Glutamatergic neuron (in vitro differentiated cells): ENCODE measurements at regions not wholly inside any gene's neighbourhood (a gene's known extent, or its start where the extent isn't known, plus 50 kb on each side); places are given as distances from the start of the nearest gene placed in this dataset.

Experiments used
- DNase-seq: peaks from one replicate; pipeline ENCODE4 v3.0.0; 2022
- H3K27ac Mint-ChIP-seq: one replicate; pipeline ENCODE4 v1.8.0; 2020; ENCODE audit warnings: mild to moderate bottlenecking, mixed read lengths, inconsistent platforms; ENCODE audit not compliant: unreplicated experiment
- H3K27me3 Mint-ChIP-seq: one replicate; pipeline ENCODE4 v1.8.0; 2020; ENCODE audit warnings: mild to moderate bottlenecking, moderate library complexity, mixed read lengths, inconsistent platforms; ENCODE audit not compliant: unreplicated experiment
- H3K36me3 Mint-ChIP-seq: one replicate; pipeline ENCODE4 v1.8.0; 2020; ENCODE audit warnings: mild to moderate bottlenecking, mixed read lengths, inconsistent platforms; ENCODE audit not compliant: unreplicated experiment
- H3K4me1 Mint-ChIP-seq: one replicate; pipeline ENCODE4 v1.8.0; 2020; ENCODE audit warnings: mild to moderate bottlenecking, low read depth, mixed read lengths, inconsistent platforms; ENCODE audit not compliant: unreplicated experiment
- H3K4me3 Mint-ChIP-seq: one replicate; pipeline ENCODE4 v1.8.0; 2020; ENCODE audit warnings: mild to moderate bottlenecking, mixed read lengths, inconsistent platforms; ENCODE audit not compliant: unreplicated experiment
- H3K9me3 Mint-ChIP-seq: one replicate; pipeline ENCODE4 v1.8.0; 2020; ENCODE audit warnings: mild to moderate bottlenecking, moderate library complexity, mixed read lengths, inconsistent platforms; ENCODE audit not compliant: unreplicated experiment
- CTCF ChIP-seq: fragments of 200-600 bp; sonication (generic); IDR thresholded peaks from one replicate; pipeline ENCODE4 v1.5.0; 2021; ENCODE audit not compliant: partially characterized antibody, unreplicated experiment

GRCh38 chr17:53387745-53388144 lies 435.0 kb upstream of the KIF2B start:
- H3K4me3 Mint-ChIP-seq: no peak overlapping the region
- H3K36me3 Mint-ChIP-seq: no peaks in the 10 kb centered on the region
- no peak for TF ChIP-seq CTCF
- peaks cover 9% of the 10 kb centered on the region for H3K4me1 Mint-ChIP-seq
- no peak for DNase-seq
- H3K27me3 Mint-ChIP-seq: no peaks in the 10 kb centered on the region
- no peaks in the 10 kb centered on the region for H3K9me3 Mint-ChIP-seq
- H3K27ac Mint-ChIP-seq: no peak overlapping the region

GRCh38 chr17:53353919-53354351 lies 468.8 kb upstream of the KIF2B start:
- DNase-seq: no peak
- Mint-ChIP-seq H3K36me3 (no peaks in the 10 kb centered on the region), H3K27ac (no peak overlapping the region), H3K4me1 (peaks cover 4% of the 10 kb centered on the region), H3K4me3 (no peak overlapping the region), H3K27me3 (peaks cover 2% of the 10 kb centered on the region), H3K9me3 (peaks cover 2% of the 10 kb centered on the region)
- no peak for TF ChIP-seq CTCF

- no peak overlapping the region for H3K4me3 Mint-ChIP-seq
- no peaks in the 10 kb centered on the region for H3K36me3 Mint-ChIP-seq
- no peak for TF ChIP-seq CTCF
- H3K27ac Mint-ChIP-seq: no peak overlapping the region
- no peak for DNase-seq
- H3K27me3 Mint-ChIP-seq: no peaks in the 10 kb centered on the region
- H3K9me3 Mint-ChIP-seq: no peaks in the 10 kb centered on the region
- no peaks in the 10 kb centered on the region for H3K4me1 Mint-ChIP-seq
Measured at GRCh38 chr17:53344778-53345177, 477.9 kb upstream of the KIF2B start.

- Mint-ChIP-seq H3K4me3 (no peak overlapping the region), H3K36me3 (no peaks in the 10 kb centered on the region), H3K9me3 (peaks cover 4% of the 10 kb centered on the region), H3K27ac (no peak overlapping the region), H3K27me3 (no peaks in the 10 kb centered on the region), H3K4me1 (no peaks in the 10 kb centered on the region)
- TF ChIP-seq CTCF: no peak
- no peak for DNase-seq
Measured at GRCh38 chr17:53336281-53336680, 486.4 kb upstream of the KIF2B start.

- Mint-ChIP-seq H3K36me3 (no peaks in the 10 kb centered on the region), H3K9me3 (peaks cover 4% of the 10 kb centered on the region), H3K27me3 (no peaks in the 10 kb centered on the region), H3K27ac (no peak overlapping the region), H3K4me3 (no peak overlapping the region), H3K4me1 (no peaks in the 10 kb centered on the region)
- no peak for DNase-seq
- TF ChIP-seq CTCF: no peak
Measured at GRCh38 chr17:53335443-53335842, 487.3 kb upstream of the KIF2B start.
